HG03175 (cell line): ENCODE measurements at regions not wholly inside any gene's neighbourhood (a gene's known extent, or its start where the extent isn't known, plus 50 kb on each side); places are given as distances from the start of the nearest gene placed in this dataset.

Experiments
- ATAC-seq: cut with Tn5 transposase; IDR thresholded peaks from one replicate; pipeline ENCODE4 v1.9.1; 2021; ENCODE audit warnings: mild to moderate bottlenecking, moderate library complexity; ENCODE audit not compliant: unreplicated experiment

- ATAC-seq, result no peak
Observed at GRCh38 chr10:35728341-35728740, 86.2 kb upstream of the FZD8 start.

GRCh38 chr10:35726846-35727245 is 84.8 kb upstream of the FZD8 start:
- no peak for ATAC-seq

GRCh38 chr10:35723992-35724391 is 81.9 kb upstream of the FZD8 start:
- no peak for ATAC-seq

- no peak for ATAC-seq
Observed at GRCh38 chr10:35723059-35723458, 81.0 kb upstream of the FZD8 start.

GRCh38 chr10:35722636-35723035 is 80.5 kb upstream of the FZD8 start:
- no peak for ATAC-seq

- ATAC-seq, result no peak
Observed at GRCh38 chr10:35722226-35722625, 80.1 kb upstream of the FZD8 start.

- ATAC-seq, result no peak
Observed at GRCh38 chr10:35720366-35720765, 78.3 kb upstream of the FZD8 start.

- no peak for ATAC-seq
Observed at GRCh38 chr10:35716776-35717175, 74.7 kb upstream of the FZD8 start.

GRCh38 chr10:35712486-35712885 is 70.4 kb upstream of the FZD8 start:
- no peak for ATAC-seq

- no peak for ATAC-seq
Observed at GRCh38 chr10:35711615-35712411, 69.7 kb upstream of the FZD8 start.

GRCh38 chr10:35707642-35708425 is 65.7 kb upstream of the FZD8 start:
- ATAC-seq, result no peak

GRCh38 chr10:35706959-35707358 is 64.9 kb upstream of the FZD8 start:
- ATAC-seq, result no peak

- no peak for ATAC-seq
Observed at GRCh38 chr10:35705671-35706070, 63.6 kb upstream of the FZD8 start.

GRCh38 chr10:35705051-35705450 is 63.0 kb upstream of the FZD8 start:
- no peak for ATAC-seq

- ATAC-seq, result no peak
Observed at GRCh38 chr10:35704401-35704800, 62.3 kb upstream of the FZD8 start.

- ATAC-seq, result no peak
Observed at GRCh38 chr10:35700487-35700882, 58.4 kb upstream of the FZD8 start.

GRCh38 chr10:35699848-35700486 is 57.9 kb upstream of the FZD8 start:
- ATAC-seq, result no peak

- no peak for ATAC-seq
Observed at GRCh38 chr10:35696392-35697287, 54.5 kb upstream of the FZD8 start.

- ATAC-seq, result no peak
Observed at GRCh38 chr10:35693800-35694199, 51.7 kb upstream of the FZD8 start.
